ENCODE measurements at regions not wholly inside any gene's neighbourhood (a gene's known extent, or its start where the extent isn't known, plus 50 kb on each side); places are given as distances from the start of the nearest gene placed in this dataset.

DNA sequence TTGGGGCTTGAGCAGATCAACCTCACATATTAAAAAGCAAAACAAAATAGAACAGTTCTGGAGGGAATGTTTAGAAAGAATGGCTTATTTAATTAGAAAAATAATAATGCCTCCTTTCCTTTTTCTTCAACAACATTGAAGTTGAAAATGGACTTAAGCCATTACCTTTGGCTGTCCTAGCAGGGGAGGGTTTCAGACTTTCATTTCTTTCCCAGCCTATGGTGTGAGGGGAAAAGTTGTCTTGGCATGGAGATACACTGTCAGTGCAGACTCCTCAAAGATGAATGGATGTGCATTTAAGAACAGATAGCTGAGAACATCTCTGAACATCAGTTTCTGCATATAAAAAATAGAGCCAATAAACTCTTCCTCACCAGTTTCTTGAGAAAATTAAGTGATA is 169.5 kb downstream of the PAX1 start:
- H3K4me1 ChIP-seq: no peaks in the 10 kb centered on the region
- DNase-seq (ENCODE audit: low spot score in 2 of 2): no peak
- H3K9me3 ChIP-seq: peaks cover 0 to 3% (median 0%) of the 10 kb centered on the region in 4 donors
- no peaks in the 10 kb centered on the region for H3K27me3 ChIP-seq
- TF ChIP-seq EP300 (IDR thresholded peaks at IDR 0.05) (no peak), POLR2A (IDR thresholded peaks at IDR 0.05) (no peak), CTCF (IDR thresholded peaks at IDR 0.05) (no peak)
- H3K36me3 ChIP-seq: no peaks in the 10 kb centered on the region
- H3K4me3 ChIP-seq: no peak overlapping the region
- no peak overlapping the region for H3K27ac ChIP-seq

- no peak for DNase-seq (ENCODE audit: low spot score in 2 of 2)
- Histone ChIP-seq H3K4me1 (no peaks in the 10 kb centered on the region), H3K36me3 (no peaks in the 10 kb centered on the region), H3K27me3 (no peaks in the 10 kb centered on the region), H3K27ac (no peak overlapping the region), H3K9me3 (peaks cover 0 to 3% (median 0%) of the 10 kb centered on the region in 4 donors), H3K4me3 (no peak overlapping the region)
- no peak for TF ChIP-seq POLR2A (IDR thresholded peaks at IDR 0.05)
- no peak for TF ChIP-seq CTCF (IDR thresholded peaks at IDR 0.05)
- no peak for TF ChIP-seq EP300 (IDR thresholded peaks at IDR 0.05)
- 52 to 66% methylated on average over 4 of the region's 4 CpGs for WGBS, 2 donors
Measured at GRCh38 chr20:21874127-21874526, 168.7 kb downstream of the PAX1 start.

GRCh38 chr20:21873291-21873690 is 167.8 kb downstream of the PAX1 start:
- Histone ChIP-seq H3K4me1 (no peaks in the 10 kb centered on the region), H3K27ac (no peak overlapping the region), H3K36me3 (no peaks in the 10 kb centered on the region), H3K4me3 (no peak overlapping the region), H3K9me3 (peaks cover 0 to 3% (median 0%) of the 10 kb centered on the region in 4 donors), H3K27me3 (no peaks in the 10 kb centered on the region)
- no peak for DNase-seq (ENCODE audit: low spot score in 2 of 2)
- TF ChIP-seq EP300 (IDR thresholded peaks at IDR 0.05) (no peak), CTCF (IDR thresholded peaks at IDR 0.05) (no peak), POLR2A (IDR thresholded peaks at IDR 0.05) (no peak)
- WGBS, 2 donors: 62 to 70% methylated on average over 3 of the region's 3 CpGs

GRCh38 chr20:21867811-21868210 is 162.3 kb downstream of the PAX1 start:
- Histone ChIP-seq H3K9me3 (no peaks in the 10 kb centered on the region), H3K4me1 (peaks cover 0 to 2% (median 0%) of the 10 kb centered on the region in 4 donors), H3K4me3 (no peak overlapping the region), H3K27ac (no peak overlapping the region), H3K27me3 (no peaks in the 10 kb centered on the region), H3K36me3 (no peaks in the 10 kb centered on the region)
- TF ChIP-seq EP300 (IDR thresholded peaks at IDR 0.05): no peak
- WGBS, 2 donors: 81 to 84% methylated on average over 4 of the region's 4 CpGs
- no peak for DNase-seq (ENCODE audit: low spot score in 2 of 2)

- Histone ChIP-seq H3K36me3 (no peaks in the 10 kb centered on the region), H3K27me3 (no peaks in the 10 kb centered on the region), H3K4me1 (peaks cover 0 to 2% (median 0%) of the 10 kb centered on the region in 4 donors), H3K4me3 (no peak overlapping the region), H3K9me3 (no peaks in the 10 kb centered on the region), H3K27ac (no peak overlapping the region)
- 26 to 36% methylated on average over 1 of the region's 1 CpG for WGBS, 2 donors
- DNase-seq (ENCODE audit: low spot score in 2 of 2): no peak
- TF ChIP-seq POLR2A (IDR thresholded peaks at IDR 0.05): no peak
- TF ChIP-seq CTCF (IDR thresholded peaks at IDR 0.05): no peak
- no peak for TF ChIP-seq EP300 (IDR thresholded peaks at IDR 0.05)
Measured at GRCh38 chr20:21867353-21867752, 161.9 kb downstream of the PAX1 start.

- Histone ChIP-seq H3K4me1 (peaks cover 0 to 2% (median 0%) of the 10 kb centered on the region in 4 donors), H3K27ac (no peak overlapping the region), H3K9me3 (no peaks in the 10 kb centered on the region), H3K36me3 (no peaks in the 10 kb centered on the region), H3K27me3 (no peaks in the 10 kb centered on the region), H3K4me3 (no peak overlapping the region)
- no peak for DNase-seq (ENCODE audit: low spot score in 2 of 2)
- WGBS, 2 donors: 85 to 93% methylated on average over 10 of the region's 10 CpGs
- TF ChIP-seq EP300 (IDR thresholded peaks at IDR 0.05) (no peak), POLR2A (IDR thresholded peaks at IDR 0.05) (no peak), CTCF (IDR thresholded peaks at IDR 0.05) (no peak)
Measured at GRCh38 chr20:21862956-21863355, 157.5 kb downstream of the PAX1 start.
